ENCODE measurements at regions not wholly inside any gene's neighbourhood (a gene's known extent, or its start where the extent isn't known, plus 50 kb on each side); places are given as distances from the start of the nearest gene placed in this dataset.

- H3K4me3 ChIP-seq (ENCODE audit: low read depth, low read length): no peak overlapping the region
- FAIRE-seq: no peak
- DNase-seq (ENCODE audit: low read depth): no peak
- no peaks in the 10 kb centered on the region for H3K27me3 ChIP-seq (ENCODE audit: control insufficient read depth, insufficient read depth, low read length)
- no peaks in the 10 kb centered on the region for H3K36me3 ChIP-seq (ENCODE audit: control insufficient read depth, insufficient read depth, low read length)
- TF ChIP-seq CTCF (IDR thresholded peaks at IDR 0.05; ENCODE audit: insufficient read depth, low read length, severe bottlenecking): no peak
These were observed 1069.1 kb downstream of the SLC6A15 start for GRCh38 chr12:83843541-83843940.

- DNase-seq (ENCODE audit: low read depth) (peak; percentile 45), FAIRE-seq (no peak)
- H3K27me3 ChIP-seq (ENCODE audit: control insufficient read depth, insufficient read depth, low read length): no peaks in the 10 kb centered on the region
- no peaks in the 10 kb centered on the region for H3K36me3 ChIP-seq (ENCODE audit: control insufficient read depth, insufficient read depth, low read length)
- TF ChIP-seq CTCF (IDR thresholded peaks at IDR 0.05; ENCODE audit: insufficient read depth, low read length, severe bottlenecking): no peak
- H3K4me3 ChIP-seq (ENCODE audit: low read depth, low read length): no peak overlapping the region
These were observed 1071.0 kb downstream of the SLC6A15 start for GRCh38 chr12:83841620-83842019.

DNA sequence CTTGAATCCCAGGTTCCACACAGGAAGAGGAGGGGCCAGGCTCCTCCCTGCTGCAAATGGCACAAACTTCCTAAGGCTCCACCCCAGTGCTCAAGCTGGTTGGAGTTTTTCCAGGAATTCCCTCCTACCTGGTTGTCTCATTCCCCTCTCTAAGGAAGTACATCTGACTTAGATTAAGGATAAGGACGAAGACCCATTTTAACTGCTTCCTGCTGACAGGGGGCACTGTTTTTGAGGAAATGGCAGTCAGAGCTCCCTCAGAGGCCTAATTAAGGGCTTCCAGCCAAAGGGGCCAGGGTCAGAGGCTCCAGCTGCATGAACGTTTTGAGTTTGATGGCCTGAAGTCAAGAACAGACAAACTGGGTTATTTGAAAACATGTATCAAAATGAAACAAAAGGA lies 1084.7 kb downstream of the SLC6A15 start:
- Histone ChIP-seq H3K4me3 (ENCODE audit: low read depth, low read length) (no peak overlapping the region), H3K36me3 (ENCODE audit: control insufficient read depth, insufficient read depth, low read length) (no peaks in the 10 kb centered on the region), H3K27me3 (ENCODE audit: control insufficient read depth, insufficient read depth, low read length) (no peaks in the 10 kb centered on the region)
- peak; percentile 4 for TF ChIP-seq CTCF (IDR thresholded peaks at IDR 0.05; ENCODE audit: insufficient read depth, low read length, severe bottlenecking)
- peak; percentile 7 for DNase-seq (ENCODE audit: low read depth)
- FAIRE-seq: no peak

- DNase-seq (ENCODE audit: low read depth) (no peak), FAIRE-seq (no peak)
- H3K27me3 ChIP-seq (ENCODE audit: control insufficient read depth, insufficient read depth, low read length): no peaks in the 10 kb centered on the region
- H3K4me3 ChIP-seq (ENCODE audit: low read depth, low read length): no peak overlapping the region
- TF ChIP-seq CTCF (IDR thresholded peaks at IDR 0.05; ENCODE audit: insufficient read depth, low read length, severe bottlenecking): no peak
- no peaks in the 10 kb centered on the region for H3K36me3 ChIP-seq (ENCODE audit: control insufficient read depth, insufficient read depth, low read length)
These were observed 1085.4 kb downstream of the SLC6A15 start for GRCh38 chr12:83827193-83827592.

- FAIRE-seq (peak; percentile 70), DNase-seq (ENCODE audit: low read depth) (peak; percentile 54)
- no peaks in the 10 kb centered on the region for H3K27me3 ChIP-seq (ENCODE audit: control insufficient read depth, insufficient read depth, low read length)
- no peak overlapping the region for H3K4me3 ChIP-seq (ENCODE audit: low read depth, low read length)
- no peaks in the 10 kb centered on the region for H3K36me3 ChIP-seq (ENCODE audit: control insufficient read depth, insufficient read depth, low read length)
- peak; percentile 88 for TF ChIP-seq CTCF (IDR thresholded peaks at IDR 0.05; ENCODE audit: insufficient read depth, low read length, severe bottlenecking)
These were observed 1086.5 kb downstream of the SLC6A15 start for GRCh38 chr12:83826112-83826511.

- TF ChIP-seq CTCF (IDR thresholded peaks at IDR 0.05; ENCODE audit: insufficient read depth, low read length, severe bottlenecking): peak; percentile 68
- Histone ChIP-seq H3K36me3 (ENCODE audit: control insufficient read depth, insufficient read depth, low read length) (no peaks in the 10 kb centered on the region), H3K27me3 (ENCODE audit: control insufficient read depth, insufficient read depth, low read length) (no peaks in the 10 kb centered on the region), H3K4me3 (ENCODE audit: low read depth, low read length) (no peak overlapping the region)
- DNase-seq (ENCODE audit: low read depth) (peak; percentile 56), FAIRE-seq (peak; percentile 18)
These were observed 1089.1 kb downstream of the SLC6A15 start for GRCh38 chr12:83823386-83824045.

Data from bronchial epithelial cell (primary cell).